H1 (cell line): ENCODE measurements at regions not wholly inside any gene's neighbourhood (a gene's known extent, or its start where the extent isn't known, plus 50 kb on each side); places are given as distances from the start of the nearest gene placed in this dataset.

Source experiments
- CTCF ChIA-PET: fragments of 300-600 bp; sonication (Branson Sonifier 250); formaldehyde crosslinking; loops from one replicate; lab custom pipeline; 2021; ENCODE audit not compliant: partially characterized antibody; lab: Charles Lee
- POLR2A ChIA-PET: fragments of 300-600 bp; sonication (Branson Sonifier 250); formaldehyde crosslinking; loops from one replicate; lab custom pipeline; 2021; ENCODE audit warnings: inconsistent platforms; ENCODE audit not compliant: partially characterized antibody; lab: Charles Lee
- DNase-seq, 2 experiments: peaks; one replicate each; pipeline versions ENCODE4 v3.0.0 to v3.0.0-alpha.2; 2010 to 2022; ENCODE audit warnings: low spot score in 2 of 2, low read depth in 1 of 2, mixed read lengths in 1 of 2
- FAIRE-seq: peaks from 2 replicates; lab custom pipeline; 2011; peaks lifted over from hg19 to GRCh38; lab: Jason Lieb, UNC
- H2AFZ ChIP-seq: 2 replicates; pipeline ENCODE4 v1.8.1; 2012; ENCODE audit warnings: low read length, inconsistent platforms
- H2AK5ac ChIP-seq: 2 replicates; pipeline ENCODE4 v1.6.1; 2013; ENCODE audit warnings: low read depth, low read length
- H2BK120ac ChIP-seq: replicated peaks from 2 replicates; pipeline ENCODE3; 2013; ENCODE audit warnings: low read depth, low read length, inconsistent platforms
- H2BK12ac ChIP-seq: 2 replicates; pipeline ENCODE4 v1.6.1; 2013; ENCODE audit warnings: low read depth, low read length
- H2BK15ac ChIP-seq: 2 replicates; pipeline ENCODE4 v1.6.1; 2013; ENCODE audit warnings: low read length
- H2BK20ac ChIP-seq: 2 replicates; pipeline ENCODE4 v1.6.1; 2013; ENCODE audit warnings: low read length
- H2BK5ac ChIP-seq: 2 replicates; pipeline ENCODE4 v1.6.1; 2013; ENCODE audit warnings: low read depth, low read length
- H3K14ac ChIP-seq: 2 replicates; pipeline ENCODE4 v1.6.1; 2013; ENCODE audit warnings: inconsistent platforms; ENCODE audit not compliant: insufficient read length
- H3K18ac ChIP-seq: 2 replicates; pipeline ENCODE4 v1.6.1; 2013; ENCODE audit warnings: low read length; ENCODE audit errors: extremely low read depth
- H3K23ac ChIP-seq: 2 replicates; pipeline ENCODE4 v1.6.1; 2013; ENCODE audit warnings: inconsistent platforms; ENCODE audit not compliant: insufficient read length
- H3K23me2 ChIP-seq: 2 replicates; pipeline ENCODE4 v1.6.1; 2013; ENCODE audit warnings: low read depth, low read length
- H3K27ac ChIP-seq: 2 replicates; pipeline ENCODE4 v1.6.1; 2011; ENCODE audit warnings: low read depth, low read length, inconsistent platforms
- H3K27me3 ChIP-seq, 4 experiments: replicated peaks in 1 of 4; 1 replicate in 1 of 4; 2 replicates in 3 of 4; pipeline versions ENCODE4 v1.6.1 to v1.8.1; 2011 to 2013; ENCODE audit warnings: low read length in 3 of 4, mild to moderate bottlenecking in 3 of 4, inconsistent platforms in 2 of 4, mixed read lengths in 2 of 4, moderate library complexity in 1 of 4; ENCODE audit not compliant: control insufficient read depth in 3 of 4, insufficient read depth in 3 of 4; ENCODE audit errors: extremely low read depth in 1 of 4
- H3K36me3 ChIP-seq, 4 experiments: 2 replicates each; pipeline versions ENCODE4 v1.6.1 to v1.8.1; 2011 to 2013; ENCODE audit warnings: mild to moderate bottlenecking in 4 of 4, low read length in 3 of 4, moderate library complexity in 2 of 4, control low read depth in 1 of 4, inconsistent platforms in 1 of 4; ENCODE audit not compliant: insufficient read depth in 4 of 4, control insufficient read depth in 2 of 4
- H3K4ac ChIP-seq: replicated peaks from 2 replicates; pipeline ENCODE3; 2013; ENCODE audit warnings: low read length, low read depth, mixed read lengths, inconsistent platforms; ENCODE audit not compliant: insufficient read length
- H3K4me1 ChIP-seq, 4 experiments: replicated peaks in 1 of 4; 1 replicate in 1 of 4; 2 replicates in 3 of 4; pipeline versions ENCODE4 v1.6.1 to v1.8.1; 2011 to 2013; ENCODE audit warnings: low read length in 3 of 4, inconsistent platforms in 2 of 4, mixed read lengths in 1 of 4; ENCODE audit not compliant: insufficient read depth in 4 of 4, control insufficient read depth in 3 of 4
- H3K4me2 ChIP-seq, 2 experiments: 2 replicates each; pipeline versions ENCODE4 v1.6.1 to v1.8.1; 2011 to 2013; ENCODE audit warnings: low read depth in 2 of 2, low read length in 2 of 2, control low read depth in 1 of 2, inconsistent platforms in 1 of 2, mild to moderate bottlenecking in 1 of 2; ENCODE audit not compliant: insufficient read depth in 1 of 2
- H3K4me3 ChIP-seq, 4 experiments: fragments of 200-600, 300-600 bp in 1 of 4; sonication (generic), shearing (Covaris generic), sonication (Bioruptor Twin) in 1 of 4; 2 replicates each; pipeline versions ENCODE4 v1.5.1 to v1.8.1; 2011 to 2016; ENCODE audit warnings: low read length in 4 of 4, low read depth in 3 of 4, control low read depth in 2 of 4, inconsistent platforms in 2 of 4, mild to moderate bottlenecking in 2 of 4, mixed read lengths in 1 of 4, moderate library complexity in 1 of 4; ENCODE audit not compliant: insufficient read depth in 2 of 4; ENCODE audit errors: extremely low read depth in 1 of 4
- H3K56ac ChIP-seq: replicated peaks from 2 replicates; pipeline ENCODE3; 2013; ENCODE audit warnings: low read depth, mild to moderate bottlenecking, mixed read lengths, low read length, inconsistent platforms; ENCODE audit not compliant: insufficient read length
- H3K79me1 ChIP-seq: 2 replicates; pipeline ENCODE4 v1.6.1; 2013; ENCODE audit warnings: low read depth, low read length, control low read depth
- H3K79me2 ChIP-seq, 2 experiments: 2 replicates each; pipeline versions ENCODE4 v1.6.1 to v1.8.1; 2012 to 2013; ENCODE audit warnings: low read length in 2 of 2, mild to moderate bottlenecking in 2 of 2, inconsistent platforms in 1 of 2; ENCODE audit not compliant: insufficient read depth in 2 of 2, control insufficient read depth in 1 of 2
- H3K9ac ChIP-seq, 4 experiments: replicated peaks in 1 of 4; 1 replicate in 1 of 4; 2 replicates in 3 of 4; pipeline versions ENCODE4 v1.6.1 to v1.8.1; 2011 to 2013; ENCODE audit warnings: low read depth in 3 of 4, low read length in 3 of 4, control low read depth in 2 of 4, mild to moderate bottlenecking in 2 of 4, moderate library complexity in 2 of 4, inconsistent platforms in 1 of 4; ENCODE audit errors: extremely low read depth in 1 of 4
- H3K9me3 ChIP-seq, 2 experiments: 2 replicates each; pipeline versions ENCODE4 v1.6.1 to v1.8.1; 2012 to 2013; ENCODE audit warnings: mild to moderate bottlenecking in 2 of 2, moderate library complexity in 2 of 2, control low read depth in 1 of 2, inconsistent platforms in 1 of 2, low read depth in 1 of 2, low read length in 1 of 2, mixed read lengths in 1 of 2; ENCODE audit not compliant: insufficient read depth in 2 of 2
- H4K20me1 ChIP-seq, 2 experiments: replicated peaks in 1 of 2; 2 replicates each; pipeline versions ENCODE3 to v1.8.1; 2011 to 2013; ENCODE audit warnings: inconsistent platforms in 2 of 2, low read length in 2 of 2, mild to moderate bottlenecking in 1 of 2; ENCODE audit not compliant: insufficient read depth in 2 of 2, control insufficient read depth in 1 of 2
- H4K5ac ChIP-seq: 2 replicates; pipeline ENCODE4 v1.6.1; 2013; ENCODE audit warnings: low read length, low read depth, mixed read lengths, inconsistent platforms; ENCODE audit not compliant: insufficient read length
- H4K8ac ChIP-seq: 2 replicates; pipeline ENCODE4 v1.8.0; 2013; ENCODE audit warnings: mild to moderate bottlenecking, moderate library complexity, low read length, inconsistent platforms; ENCODE audit not compliant: insufficient read depth; ENCODE audit errors: extremely low read depth
- H4K91ac ChIP-seq: replicated peaks from 2 replicates; pipeline ENCODE3; 2013; ENCODE audit warnings: low read length, mixed read lengths, inconsistent platforms; ENCODE audit not compliant: insufficient read length
- CEBPB ChIP-seq: IDR thresholded peaks from 2 replicates; pipeline ENCODE4 v1.6.1; 2012; ENCODE audit warnings: low read depth, low read length
- JUND ChIP-seq: IDR thresholded peaks from 2 replicates; pipeline ENCODE4 v1.6.1; 2011; ENCODE audit warnings: mild to moderate bottlenecking, improper control_type of control experiment, low read length
- RFX5 ChIP-seq: IDR thresholded peaks from 2 replicates; pipeline ENCODE4 v1.6.1; 2011; ENCODE audit warnings: low read depth, low read length, improper control_type of control experiment, borderline replicate concordance
- WGBS, 2 experiments: shearing (Covaris generic) in 1 of 2; methylation state at CpG; one replicate each; pipeline versions ENCODE4 v1.1.6 to v1.1.7; 2013 to 2015; ENCODE audit warnings: low lambda C conversion rate in 2 of 2, mixed read lengths in 2 of 2, inconsistent platforms in 1 of 2, low coverage in 1 of 2, missing lambda C conversion rate in 1 of 2; ENCODE audit not compliant: insufficient replicate concordance in 2 of 2, insufficient coverage in 1 of 2, insufficient read length in 1 of 2; ENCODE audit errors: extremely low coverage in 1 of 2, missing lambda C conversion rate in 1 of 2; 5-methylcytosine and 5-hydroxymethylcytosine counted together

GRCh38 chrX:36583674-36584073 is 424.5 kb upstream of the FAM47C start:
- peak; percentile 39 for FAIRE-seq
- Histone ChIP-seq H2BK15ac (no peak overlapping the region), H2BK12ac (no peak overlapping the region)

More at GRCh38 chrX:36583674-36584073, 424.5 kb upstream of the FAM47C start:
- Histone ChIP-seq H3K27ac (no peak overlapping the region), H2BK120ac (no peak overlapping the region), H3K14ac (no peak overlapping the region), H3K4me2 (no peak overlapping the region), H4K20me1 (no peaks in the 10 kb centered on the region), H4K8ac (no peak overlapping the region), H3K18ac (no peak overlapping the region), H3K4me1 (no peaks in the 10 kb centered on the region), H3K23me2 (no peaks in the 10 kb centered on the region), H2AFZ (no peak overlapping the region), H3K56ac (no peak overlapping the region), H3K27me3 (no peaks in the 10 kb centered on the region), H4K91ac (no peak overlapping the region), H4K5ac (no peak overlapping the region), H3K79me2 (no peaks in the 10 kb centered on the region)
- POLR2A ChIA-PET = no interaction called here
- no peak for TF ChIP-seq JUND
- no peak for TF ChIP-seq RFX5
- no peak for TF ChIP-seq CEBPB
- TF ChIP-seq, all 59 proteins: peak for 0
- no peak for DNase-seq
- Histone ChIP-seq H3K9ac (no peak overlapping the region), H3K36me3 (no peaks in the 10 kb centered on the region), H2BK5ac (no peak overlapping the region), H3K4me3 (no peak overlapping the region), H3K79me1 (no peaks in the 10 kb centered on the region), H3K9me3 (no peaks in the 10 kb centered on the region), H3K4ac (no peak overlapping the region), H2AK5ac (no peak overlapping the region), H3K23ac (no peak overlapping the region), H2BK20ac (no peak overlapping the region)
- CTCF ChIA-PET = interaction anchor here (0.6 kb wide), 1 partner anchor 1040 kb away, joined by 3 read pairs; no protein-coding TSS in a partner anchor
- 91% methylated on average over 6 of the region's 6 CpGs; no CpG with 5 or more reads in 1 of the 2 experiments for WGBS, 2 experiments
